ENCODE measurements at regions not wholly inside any gene's neighbourhood (a gene's known extent, or its start where the extent isn't known, plus 50 kb on each side); places are given as distances from the start of the nearest gene placed in this dataset.

DNA sequence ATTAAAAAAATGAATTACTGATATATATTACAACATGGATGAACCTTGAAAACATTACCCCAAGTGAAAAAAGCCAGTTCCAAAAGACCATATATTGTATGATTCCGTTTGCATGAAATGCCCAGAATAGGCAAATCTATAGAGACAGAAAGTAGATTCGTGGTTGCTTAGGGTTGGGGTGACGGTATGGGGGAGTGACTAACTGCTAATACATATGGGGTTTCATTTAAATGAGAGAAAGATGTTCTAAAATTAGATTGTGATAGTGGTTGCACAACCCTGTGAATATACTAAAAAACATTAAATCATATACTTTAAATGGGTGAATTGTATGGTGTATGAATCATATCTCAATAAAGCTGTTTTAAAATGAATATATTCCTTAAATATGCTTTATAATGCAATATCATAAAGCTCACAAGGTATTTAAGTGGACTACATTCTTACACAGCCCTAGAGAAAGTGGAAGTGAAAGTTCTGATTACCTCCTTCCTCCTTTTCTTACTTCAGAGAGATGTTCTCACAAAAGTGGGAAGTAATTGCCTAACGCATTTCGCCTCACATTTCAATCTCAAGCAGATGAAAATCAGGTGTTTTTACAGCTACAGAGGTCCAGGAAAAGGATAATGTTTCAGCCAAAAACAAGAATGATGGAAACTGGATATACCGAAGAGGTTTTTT, 142.7 kb upstream of the GNAO1 start:
- TF ChIP-seq, protein P1, sequence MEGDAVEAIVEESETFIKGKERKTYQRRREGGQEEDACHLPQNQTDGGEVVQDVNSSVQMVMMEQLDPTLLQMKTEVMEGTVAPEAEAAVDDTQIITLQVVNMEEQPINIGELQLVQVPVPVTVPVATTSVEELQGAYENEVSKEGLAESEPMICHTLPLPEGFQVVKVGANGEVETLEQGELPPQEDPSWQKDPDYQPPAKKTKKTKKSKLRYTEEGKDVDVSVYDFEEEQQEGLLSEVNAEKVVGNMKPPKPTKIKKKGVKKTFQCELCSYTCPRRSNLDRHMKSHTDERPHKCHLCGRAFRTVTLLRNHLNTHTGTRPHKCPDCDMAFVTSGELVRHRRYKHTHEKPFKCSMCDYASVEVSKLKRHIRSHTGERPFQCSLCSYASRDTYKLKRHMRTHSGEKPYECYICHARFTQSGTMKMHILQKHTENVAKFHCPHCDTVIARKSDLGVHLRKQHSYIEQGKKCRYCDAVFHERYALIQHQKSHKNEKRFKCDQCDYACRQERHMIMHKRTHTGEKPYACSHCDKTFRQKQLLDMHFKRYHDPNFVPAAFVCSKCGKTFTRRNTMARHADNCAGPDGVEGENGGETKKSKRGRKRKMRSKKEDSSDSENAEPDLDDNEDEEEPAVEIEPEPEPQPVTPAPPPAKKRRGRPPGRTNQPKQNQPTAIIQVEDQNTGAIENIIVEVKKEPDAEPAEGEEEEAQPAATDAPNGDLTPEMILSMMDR (conservative IDR thresholded peaks at IDR 0.05 in 1 of 2, IDR thresholded peaks at IDR 0.05 in 1 of 2; ENCODE audit: low read depth in 1 of 2, low read length in 2 of 2): no peak
- TF ChIP-seq EZH2 (IDR thresholded peaks at IDR 0.05; ENCODE audit: low read length, missing control alignments): no peak
